ENCODE measurements at regions not wholly inside any gene's neighbourhood (a gene's known extent, or its start where the extent isn't known, plus 50 kb on each side); places are given as distances from the start of the nearest gene placed in this dataset.

DNA sequence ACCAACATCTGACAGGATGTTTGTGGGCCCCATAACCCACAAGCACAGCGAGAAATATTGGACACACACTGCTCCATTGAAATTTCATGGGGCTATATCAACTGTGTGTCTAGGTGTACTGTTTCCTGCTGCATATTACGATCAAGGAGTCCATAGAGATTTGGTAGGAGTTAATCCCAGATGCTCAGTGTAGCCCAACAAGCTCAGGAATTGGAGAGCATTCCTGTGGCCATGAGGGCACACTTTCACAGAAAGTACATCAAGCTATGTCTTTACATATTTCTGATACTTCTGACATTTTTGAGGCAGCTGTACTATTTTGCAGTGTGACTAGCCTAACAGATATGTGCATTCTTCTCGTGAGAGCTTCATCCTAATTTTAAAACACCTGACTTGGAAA is 473.1 kb downstream of the PTH2R start:
- TF ChIP-seq CTCF (conservative IDR thresholded peaks at IDR 0.05 in 1 of 2, IDR thresholded peaks at IDR 0.05 in 1 of 2; ENCODE audit: low read depth in 1 of 2, low read length in 2 of 2) (no peak), EZH2 (IDR thresholded peaks at IDR 0.05; ENCODE audit: low read length, missing control alignments) (no peak)
